ENCODE measurements at regions not wholly inside any gene's neighbourhood (a gene's known extent, or its start where the extent isn't known, plus 50 kb on each side); places are given as distances from the start of the nearest gene placed in this dataset.
"Not testable (repeated sequence)": the region's sequence is repeated elsewhere in the genome, so short reads cannot be mapped to it uniquely, and the experiment has no call there.

GRCh38 chr1:87972811-87973210 lies 644.1 kb downstream of the LMO4 start:
- no peak for DNase-seq

- no peak for DNase-seq
These were observed 645.2 kb downstream of the LMO4 start for GRCh38 chr1:87973896-87974295.

DNA sequence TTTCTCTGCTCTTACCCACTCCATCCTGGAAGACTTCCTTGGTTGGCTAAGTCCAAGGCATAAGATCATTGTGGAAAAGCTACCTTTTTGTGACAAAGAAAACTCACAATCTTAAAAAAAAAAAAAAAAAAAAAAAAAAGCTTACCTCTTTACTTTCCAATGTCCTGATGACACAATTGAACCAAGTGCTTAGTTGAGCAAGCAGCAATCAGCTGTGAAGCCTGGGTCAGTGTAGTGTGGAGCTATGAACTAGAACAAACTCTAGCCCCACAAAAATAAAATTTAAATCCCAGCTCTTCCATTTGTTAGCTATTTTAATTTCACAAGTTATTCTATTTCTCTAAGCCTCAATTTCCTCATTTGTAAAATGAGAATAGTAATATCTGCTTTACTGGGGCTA lies 647.6 kb downstream of the LMO4 start:
- no peak for DNase-seq

- DNase-seq, result no peak
These were observed 648.5 kb downstream of the LMO4 start for GRCh38 chr1:87977145-87977544.

- no peak for DNase-seq
These were observed 650.4 kb downstream of the LMO4 start for GRCh38 chr1:87979079-87979478.

- DNase-seq, result no peak
These were observed 651.8 kb downstream of the LMO4 start for GRCh38 chr1:87980494-87980893.

DNA sequence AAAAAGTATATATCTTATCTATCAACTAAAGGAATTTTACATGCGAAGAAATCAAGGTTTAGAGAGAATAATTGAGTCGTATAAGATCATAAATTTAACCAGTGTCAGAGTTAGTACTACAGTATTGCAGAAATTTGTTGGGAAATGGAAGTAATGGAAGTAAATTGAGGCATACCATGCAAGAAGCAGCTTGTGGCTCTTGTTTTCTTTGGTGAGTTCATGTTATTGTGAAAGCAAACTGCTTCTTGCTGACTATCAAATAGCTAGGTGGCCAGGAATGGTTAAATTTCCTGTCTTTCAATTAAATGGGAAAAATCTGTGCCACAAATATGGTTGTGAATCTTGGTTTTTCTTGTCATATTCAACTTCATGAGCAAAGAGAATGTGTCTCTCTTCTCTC lies 652.7 kb downstream of the LMO4 start:
- DNase-seq, result no peak

- DNase-seq, result no peak
These were observed 653.1 kb downstream of the LMO4 start for GRCh38 chr1:87981810-87982209.

DNA sequence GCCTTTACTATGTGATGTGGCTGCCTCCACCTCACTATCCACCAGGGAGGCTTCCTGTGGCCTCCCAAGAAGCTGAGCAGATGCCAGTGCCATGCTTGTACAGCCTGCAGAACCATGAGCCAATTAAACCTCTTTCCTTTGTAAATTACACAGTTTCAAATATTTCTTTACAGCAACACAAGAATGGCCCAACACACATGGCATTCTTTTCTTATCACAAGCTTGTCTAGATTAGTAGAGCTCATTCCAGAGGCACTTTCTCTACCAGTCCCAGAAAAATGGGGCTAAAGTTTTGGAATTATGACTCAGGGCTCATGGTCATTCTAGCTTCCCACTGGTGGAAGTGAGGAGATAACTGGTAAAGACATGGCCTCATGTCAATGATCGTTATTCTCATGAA lies 655.2 kb downstream of the LMO4 start:
- DNase-seq, result no peak

- no peak for DNase-seq
These were observed 656.4 kb downstream of the LMO4 start for GRCh38 chr1:87985071-87985470.

DNA sequence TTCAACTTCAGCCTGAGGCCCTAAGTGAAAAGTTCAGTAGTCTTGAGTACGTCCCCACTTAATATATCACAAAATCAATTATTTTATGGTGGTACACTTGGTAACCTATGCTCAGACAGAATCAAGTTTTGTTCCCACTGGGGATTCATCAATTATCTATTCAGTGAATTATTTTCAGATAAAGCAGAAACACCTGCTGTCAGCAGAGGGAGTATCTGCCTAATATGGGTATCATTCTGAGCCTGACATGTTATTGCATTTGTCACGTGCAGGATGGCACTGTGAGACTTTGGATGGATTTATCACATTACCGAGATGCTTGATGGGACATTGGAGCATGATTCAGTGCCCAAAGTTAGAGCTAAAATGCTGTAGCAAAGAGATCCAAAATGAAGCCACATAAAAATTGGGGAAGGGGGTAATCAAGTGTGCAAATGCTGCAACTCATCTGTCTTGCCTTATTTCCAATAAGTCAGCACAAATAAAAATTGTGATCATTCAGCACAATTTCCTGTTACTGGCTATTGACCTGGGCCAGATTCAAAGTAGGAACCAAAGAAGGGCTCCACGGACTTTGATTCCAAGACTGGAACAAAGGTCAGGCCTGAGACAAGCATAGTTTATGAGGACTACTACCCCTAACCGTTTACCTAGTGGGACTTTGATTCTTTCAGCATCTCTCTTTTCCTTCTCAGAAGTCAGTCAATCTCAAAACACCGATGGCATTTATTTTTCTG lies 657.6 kb downstream of the LMO4 start:
- DNase-seq, result no peak

- no peak for DNase-seq
These were observed 660.7 kb downstream of the LMO4 start for GRCh38 chr1:87989346-87989745.

GRCh38 chr1:87992536-87992935 lies 663.9 kb downstream of the LMO4 start:
- DNase-seq, result not testable (repeated sequence)

GRCh38 chr1:87993051-87993450 lies 664.4 kb downstream of the LMO4 start:
- DNase-seq, result no peak

- DNase-seq, result no peak
These were observed 671.2 kb downstream of the LMO4 start for GRCh38 chr1:87999852-88000251.

DNA sequence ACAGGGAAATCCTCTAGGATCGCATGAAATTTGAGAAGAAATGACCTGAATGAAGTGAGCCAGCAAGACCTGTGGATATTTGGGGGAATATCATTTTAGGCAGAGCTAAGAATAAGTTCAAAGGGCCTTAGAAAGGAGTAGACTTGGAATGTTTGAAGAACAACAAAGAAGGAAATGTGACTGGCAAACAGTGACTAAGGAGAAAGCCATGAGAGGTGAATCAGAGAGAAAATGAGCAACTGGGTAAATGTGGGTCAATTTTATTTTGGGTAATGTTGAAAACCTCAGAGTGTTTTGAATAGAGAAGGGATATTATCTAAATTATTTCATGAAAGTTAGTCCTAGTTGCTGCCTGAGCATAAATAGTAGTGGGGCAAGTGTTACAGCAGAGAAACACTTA lies 672.8 kb downstream of the LMO4 start:
- DNase-seq, result no peak

DNA sequence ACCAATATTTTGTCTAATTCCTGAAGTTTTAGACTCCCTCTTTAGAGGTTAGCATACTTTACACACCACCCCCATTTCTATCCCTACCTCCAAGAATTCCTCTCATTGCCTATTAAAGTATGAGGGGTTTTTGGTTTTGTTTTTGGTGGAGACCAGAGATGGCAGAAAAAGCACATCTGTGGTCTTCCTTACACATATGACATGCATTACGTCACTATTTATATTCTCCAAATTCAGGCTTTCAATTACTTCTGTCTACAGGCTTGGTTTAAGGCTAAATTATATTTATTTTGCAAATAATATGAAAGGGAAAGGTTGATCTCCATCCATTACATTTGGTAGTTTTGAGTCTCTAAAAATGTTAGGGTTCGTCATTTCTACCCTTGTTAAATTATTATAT lies 674.6 kb downstream of the LMO4 start:
- no peak for DNase-seq

DNA sequence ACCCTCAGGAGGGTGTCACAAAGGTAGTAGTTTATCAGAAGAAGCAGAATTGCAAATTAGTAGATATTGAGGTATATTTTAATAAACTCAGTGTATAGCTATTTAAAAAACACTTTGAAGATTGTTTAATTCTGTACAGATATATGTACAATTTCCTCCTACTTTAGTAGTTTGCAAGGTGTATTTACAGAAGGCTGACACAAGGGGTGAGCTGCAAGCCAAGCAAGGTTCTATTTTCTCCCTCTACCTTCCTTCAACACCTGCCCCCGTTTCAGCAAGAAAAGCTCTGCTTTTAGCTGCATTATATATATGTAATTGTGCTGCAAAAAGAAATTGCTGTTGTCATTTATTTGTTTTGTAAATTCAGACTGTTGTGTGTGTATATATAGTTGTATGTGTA lies 674.2 kb upstream of the PKN2 start:
- no peak for DNase-seq

DNA sequence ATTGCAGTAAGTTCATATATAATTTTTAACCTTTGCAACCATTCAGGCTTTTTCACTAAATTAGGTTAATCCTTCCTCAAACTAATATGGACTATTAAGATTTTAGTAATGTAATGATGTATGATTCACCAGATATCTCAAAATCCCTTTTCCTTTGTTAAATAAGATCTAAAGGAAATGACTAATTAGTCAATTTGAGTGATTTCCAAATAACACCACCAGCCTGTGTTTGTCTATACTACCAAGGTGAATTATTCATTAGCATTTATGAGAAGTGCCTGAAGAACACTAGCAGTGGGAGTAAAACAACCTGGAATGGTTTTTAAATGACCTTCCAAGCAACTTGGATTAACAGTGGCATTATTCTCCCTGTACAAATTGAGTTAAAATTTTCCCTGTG lies 670.6 kb upstream of the PKN2 start:
- no peak for DNase-seq

- DNase-seq, result no peak
These were observed 669.9 kb upstream of the PKN2 start for GRCh38 chr1:88014131-88014530.

- DNase-seq, result no peak
These were observed 667.1 kb upstream of the PKN2 start for GRCh38 chr1:88016947-88017346.

DNA sequence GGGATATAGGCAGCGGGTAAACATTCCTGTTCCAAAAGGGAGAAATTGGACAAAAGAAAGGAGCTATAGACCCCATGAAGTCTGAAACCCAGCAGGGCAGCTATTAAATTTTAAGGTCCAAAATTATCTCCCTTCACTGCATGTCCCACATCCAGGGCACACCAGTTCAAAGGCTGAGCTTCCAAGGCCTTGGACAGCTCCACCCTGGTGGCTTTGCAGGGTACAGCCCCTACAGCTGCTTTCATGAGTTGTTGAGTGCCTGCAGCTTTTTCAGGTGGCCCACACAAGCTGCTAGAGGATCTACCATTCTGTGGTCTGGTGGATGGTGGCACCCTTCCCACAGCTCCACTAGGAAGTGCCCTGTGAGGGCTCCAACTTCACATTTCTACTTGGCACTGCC lies 662.5 kb upstream of the PKN2 start:
- no peak for DNase-seq

DNA sequence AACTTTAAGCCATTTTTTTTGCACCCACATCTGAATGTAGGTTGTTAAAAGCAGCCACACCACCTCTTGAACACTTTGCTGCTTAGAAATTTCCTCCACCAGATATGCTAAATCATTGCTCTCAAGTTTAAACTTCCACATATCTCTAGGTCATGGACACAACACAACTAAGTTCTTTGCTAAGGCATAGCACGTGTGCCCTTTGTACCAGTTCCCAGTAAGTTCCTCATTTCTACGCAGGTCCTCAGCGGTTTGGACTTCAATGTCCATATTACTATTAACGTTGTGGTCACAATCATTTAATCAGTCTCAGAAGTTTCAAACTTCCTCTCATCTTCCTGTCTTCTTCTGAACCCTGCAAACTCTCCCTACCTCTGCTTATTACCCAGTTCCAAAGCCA lies 661.6 kb upstream of the PKN2 start:
- DNase-seq, result no peak

DNA sequence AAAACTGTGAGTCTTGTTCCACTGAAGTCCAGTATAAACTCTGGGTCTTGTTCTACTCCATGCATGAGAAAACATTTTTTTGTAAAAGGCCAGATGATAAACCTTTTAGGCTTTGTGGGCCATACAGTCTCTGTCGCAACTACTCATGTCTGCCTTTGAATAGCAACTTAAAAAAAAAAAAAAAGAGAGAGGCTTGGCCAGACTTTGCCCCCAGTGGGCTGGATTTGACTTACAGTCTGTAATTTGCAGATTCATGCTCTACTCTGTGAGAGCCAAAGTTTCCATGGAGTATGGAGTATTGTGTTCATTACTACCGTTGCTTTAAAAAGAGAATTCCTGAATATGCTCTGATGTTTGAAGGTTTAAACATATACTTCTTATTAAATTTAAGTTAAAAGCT lies 654.9 kb upstream of the PKN2 start:
- no peak for DNase-seq

DNA sequence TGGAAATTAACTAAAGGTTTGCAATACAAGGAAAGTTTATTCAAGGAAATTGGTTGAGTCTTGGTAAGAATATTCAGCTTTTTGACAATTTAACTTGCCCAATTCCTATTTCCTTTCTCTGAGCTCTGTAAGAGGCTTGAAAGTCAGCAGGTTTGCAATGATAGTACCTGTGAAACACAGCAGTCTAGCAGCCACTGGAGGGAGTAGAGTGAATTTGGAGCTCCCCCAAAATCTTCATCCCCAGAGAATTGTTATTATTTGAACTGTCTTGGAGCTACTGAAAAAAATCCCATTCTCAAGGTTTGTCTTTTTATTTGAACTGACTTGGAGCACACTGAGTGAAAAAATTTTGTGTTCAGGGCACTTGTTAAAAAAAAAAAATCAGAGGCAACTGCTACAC lies 654.2 kb upstream of the PKN2 start:
- DNase-seq, result no peak

DNA sequence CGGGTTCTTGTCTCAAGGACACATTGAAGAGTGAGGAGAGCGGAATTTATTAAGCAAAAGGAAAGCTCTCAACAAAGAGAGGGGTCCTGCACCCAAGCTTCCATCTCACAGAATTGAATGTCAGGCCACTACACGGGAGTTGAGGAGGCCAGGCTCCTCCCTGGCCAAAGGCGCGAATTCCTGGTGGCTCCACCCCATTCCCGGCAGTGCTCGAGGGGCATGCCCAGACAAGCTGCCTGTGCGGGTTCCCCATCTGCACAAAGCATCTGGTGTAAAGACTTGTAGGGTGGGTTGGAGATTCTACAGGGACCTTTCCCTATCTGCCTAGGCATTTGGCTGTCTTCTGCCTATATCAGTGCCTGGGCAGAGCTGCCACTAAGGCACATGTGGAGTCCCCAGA lies 648.5 kb upstream of the PKN2 start:
- no peak for DNase-seq

All from NCI-H1092 (cell line).